ENCODE measurements at regions not wholly inside any gene's neighbourhood (a gene's known extent, or its start where the extent isn't known, plus 50 kb on each side); places are given as distances from the start of the nearest gene placed in this dataset.

- no peaks in the 10 kb centered on the region for H3K27me3 ChIP-seq (replicated peaks; ENCODE audit: insufficient read depth)
Measured at GRCh38 chrX:30111431-30111830, 103.9 kb upstream of the MAGEB2 start.

DNA sequence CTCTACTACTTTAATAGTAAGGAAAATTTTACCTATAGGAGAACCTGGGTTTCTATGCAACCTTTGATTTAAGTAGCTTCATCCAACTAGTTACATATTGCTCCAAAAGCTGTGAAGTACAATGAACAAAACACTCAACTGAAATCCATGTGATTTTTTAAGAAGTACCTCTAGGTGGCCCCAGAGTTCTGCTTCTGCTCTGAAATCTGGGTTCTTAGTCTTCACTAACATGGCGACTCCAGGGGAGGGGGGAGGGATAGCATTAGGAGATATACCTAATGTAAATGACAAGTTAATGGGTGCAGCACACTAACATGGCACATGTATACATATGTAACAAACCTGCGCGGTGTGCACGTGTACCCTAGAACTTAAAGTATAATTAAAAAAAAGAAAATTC lies 73.4 kb upstream of the MAGEB2 start:
- TF ChIP-seq EZH2phosphoT487 (IDR thresholded peaks at IDR 0.05; ENCODE audit: insufficient read depth, low read depth): no peak
- TF ChIP-seq EZH2 (IDR thresholded peaks at IDR 0.05; ENCODE audit: insufficient read depth, poor library complexity, severe bottlenecking): no peak
- Histone ChIP-seq H3K36me3 (ENCODE audit: low read depth) (no peaks in the 10 kb centered on the region), H3K9ac (no peak overlapping the region), H3K79me2 (ENCODE audit: insufficient read depth) (no peaks in the 10 kb centered on the region), H3K27ac (no peak overlapping the region), H3K4me2 (ENCODE audit: unreplicated experiment) (no peak overlapping the region), H3K27me3 (replicated peaks; ENCODE audit: insufficient read depth) (no peaks in the 10 kb centered on the region), H3K4me1 (ENCODE audit: insufficient read depth) (no peaks in the 10 kb centered on the region), H3K4me3 (no peak overlapping the region), H2AFZ (no peak overlapping the region), H3F3A (ENCODE audit: insufficient read depth) (no peaks in the 10 kb centered on the region), H4K20me1 (ENCODE audit: insufficient read depth) (no peaks in the 10 kb centered on the region), H3K9me3 (ENCODE audit: low read depth) (no peaks in the 10 kb centered on the region), H3K9me2 (ENCODE audit: insufficient read depth) (no peaks in the 10 kb centered on the region)
- DNase-seq: peak; percentile 52
- in situ Hi-C loops (cut with MboI): no loop called here
- 24 to 35% methylated on average over 4 of the region's 4 CpGs for WGBS, 2 experiments (ENCODE audit: low coverage in 1 of 2, low lambda C conversion rate in 2 of 2, missing lambda C conversion rate in 2 of 2)

More at GRCh38 chrX:30111431-30111830, 103.9 kb upstream of the MAGEB2 start:
- TF ChIP-seq EZH2phosphoT487 (IDR thresholded peaks at IDR 0.05; ENCODE audit: insufficient read depth, low read depth): no peak
- no peak for TF ChIP-seq EZH2 (IDR thresholded peaks at IDR 0.05; ENCODE audit: insufficient read depth, poor library complexity, severe bottlenecking)
- H3K9me2 ChIP-seq (ENCODE audit: insufficient read depth): no peaks in the 10 kb centered on the region
- no peak overlapping the region for H3K9ac ChIP-seq
- H2AFZ ChIP-seq: no peak overlapping the region
- in situ Hi-C loops (cut with MboI): no loop called here
- no peak overlapping the region for H3K27ac ChIP-seq
- H3F3A ChIP-seq (ENCODE audit: insufficient read depth): no peaks in the 10 kb centered on the region
- H4K20me1 ChIP-seq (ENCODE audit: insufficient read depth): no peaks in the 10 kb centered on the region
- no peak overlapping the region for H3K4me2 ChIP-seq (ENCODE audit: unreplicated experiment)
- no peaks in the 10 kb centered on the region for H3K4me1 ChIP-seq (ENCODE audit: insufficient read depth)
- H3K9me3 ChIP-seq (ENCODE audit: low read depth): no peaks in the 10 kb centered on the region
- no peaks in the 10 kb centered on the region for H3K79me2 ChIP-seq (ENCODE audit: insufficient read depth)
- 22 to 46% methylated on average over 2 of the region's 2 CpGs for WGBS, 2 experiments (ENCODE audit: low coverage in 1 of 2, low lambda C conversion rate in 2 of 2, missing lambda C conversion rate in 2 of 2)
- DNase-seq: no peak
- H3K4me3 ChIP-seq: no peak overlapping the region
- H3K36me3 ChIP-seq (ENCODE audit: low read depth): no peaks in the 10 kb centered on the region

- in situ Hi-C loops (cut with MboI): no loop called here
- Histone ChIP-seq H3K9me2 (ENCODE audit: insufficient read depth) (no peaks in the 10 kb centered on the region), H3K4me2 (ENCODE audit: unreplicated experiment) (no peak overlapping the region), H3F3A (ENCODE audit: insufficient read depth) (no peaks in the 10 kb centered on the region), H2AFZ (no peak overlapping the region), H3K9ac (no peak overlapping the region), H3K79me2 (ENCODE audit: insufficient read depth) (no peaks in the 10 kb centered on the region), H3K4me3 (no peak overlapping the region), H3K27me3 (replicated peaks; ENCODE audit: insufficient read depth) (no peaks in the 10 kb centered on the region), H3K9me3 (ENCODE audit: low read depth) (no peaks in the 10 kb centered on the region), H3K4me1 (ENCODE audit: insufficient read depth) (no peaks in the 10 kb centered on the region), H3K36me3 (ENCODE audit: low read depth) (no peaks in the 10 kb centered on the region), H3K27ac (no peak overlapping the region), H4K20me1 (ENCODE audit: insufficient read depth) (no peaks in the 10 kb centered on the region)
- no peak for DNase-seq
- TF ChIP-seq EZH2phosphoT487 (IDR thresholded peaks at IDR 0.05; ENCODE audit: insufficient read depth, low read depth) (no peak), EZH2 (IDR thresholded peaks at IDR 0.05; ENCODE audit: insufficient read depth, poor library complexity, severe bottlenecking) (no peak)
Measured at GRCh38 chrX:30144221-30144620, 71.1 kb upstream of the MAGEB2 start.

DNA sequence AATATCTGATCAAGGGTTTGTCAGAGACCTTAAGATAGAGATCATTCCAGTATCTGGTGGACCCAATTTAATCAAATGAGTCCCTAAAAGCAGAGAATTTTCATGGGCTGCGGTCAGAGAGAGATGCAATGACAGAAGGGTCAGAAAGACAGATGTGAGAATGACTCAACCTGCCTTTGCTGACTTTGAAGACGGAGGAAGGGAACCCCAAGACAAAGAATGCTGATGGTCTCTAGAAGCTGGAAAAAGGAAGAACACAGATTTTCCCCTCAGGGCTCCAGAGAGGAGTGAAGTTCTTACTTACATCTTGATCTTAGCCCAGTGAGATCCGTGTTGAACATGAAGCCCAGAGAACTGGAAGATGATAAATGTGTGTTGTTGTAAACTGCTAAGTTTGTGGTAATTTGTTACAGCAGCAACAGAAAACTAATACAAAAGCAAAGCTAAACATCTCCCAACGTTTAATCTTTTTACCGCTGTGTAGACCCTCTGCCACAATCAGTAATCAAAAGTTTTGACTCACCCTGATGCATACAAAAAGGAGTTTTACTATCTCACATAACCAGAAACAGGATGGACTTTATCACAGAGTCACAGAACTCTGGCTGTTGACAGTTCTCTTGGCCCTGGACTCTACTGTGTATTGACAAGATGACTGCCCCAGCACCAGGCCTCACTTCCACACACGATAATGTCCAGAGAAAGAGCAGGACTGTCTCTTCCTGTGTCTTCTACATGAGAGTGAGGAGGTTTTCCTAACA lies 70.2 kb upstream of the MAGEB2 start:
- Histone ChIP-seq H3K79me2 (ENCODE audit: insufficient read depth) (no peaks in the 10 kb centered on the region), H2AFZ (no peak overlapping the region), H3K9me3 (ENCODE audit: low read depth) (no peaks in the 10 kb centered on the region), H3K4me1 (ENCODE audit: insufficient read depth) (no peaks in the 10 kb centered on the region), H3K4me3 (no peak overlapping the region), H3F3A (ENCODE audit: insufficient read depth) (no peaks in the 10 kb centered on the region), H3K9ac (no peak overlapping the region), H3K4me2 (ENCODE audit: unreplicated experiment) (no peak overlapping the region), H3K9me2 (ENCODE audit: insufficient read depth) (no peaks in the 10 kb centered on the region), H4K20me1 (ENCODE audit: insufficient read depth) (no peaks in the 10 kb centered on the region), H3K36me3 (ENCODE audit: low read depth) (no peaks in the 10 kb centered on the region), H3K27ac (no peak overlapping the region), H3K27me3 (replicated peaks; ENCODE audit: insufficient read depth) (no peaks in the 10 kb centered on the region)
- WGBS, 2 experiments (ENCODE audit: low coverage in 1 of 2, low lambda C conversion rate in 2 of 2, missing lambda C conversion rate in 2 of 2): 55 to 63% methylated on average over 5 to 6 of the region's 6 CpGs
- in situ Hi-C loops (cut with MboI): no loop called here
- no peak for DNase-seq
- TF ChIP-seq EZH2 (IDR thresholded peaks at IDR 0.05; ENCODE audit: insufficient read depth, poor library complexity, severe bottlenecking) (no peak), EZH2phosphoT487 (IDR thresholded peaks at IDR 0.05; ENCODE audit: insufficient read depth, low read depth) (no peak)

Data from GM23248 (cell line).